Mammary epithelial cell (primary cell): ENCODE measurements at regions not wholly inside any gene's neighbourhood (a gene's known extent, or its start where the extent isn't known, plus 50 kb on each side); places are given as distances from the start of the nearest gene placed in this dataset.

Experiments
- EZH2 ChIP-seq: IDR thresholded peaks from 2 replicates; pipeline ENCODE4 v1.6.1; 2012; ENCODE audit warnings: low read length, inconsistent platforms, borderline replicate concordance
- TF ChIP-seq, protein P1 (sequence below), 2 donors: IDR thresholded peaks in 1 of 2; conservative IDR thresholded peaks in 1 of 2; 2 replicates each; pipeline ENCODE4 v1.5.1; 2011 to 2012; ENCODE audit warnings: inconsistent platforms in 2 of 2, low read length in 2 of 2, mild to moderate bottlenecking in 2 of 2, control low read depth in 1 of 2, low read depth in 1 of 2; ENCODE audit not compliant: insufficient read depth in 1 of 2; ENCODE audit errors: extremely low read depth in 1 of 2

GRCh38 chr18:45359275-45360009, 255.8 kb upstream of the SLC14A2 start:
- TF ChIP-seq, protein P1, sequence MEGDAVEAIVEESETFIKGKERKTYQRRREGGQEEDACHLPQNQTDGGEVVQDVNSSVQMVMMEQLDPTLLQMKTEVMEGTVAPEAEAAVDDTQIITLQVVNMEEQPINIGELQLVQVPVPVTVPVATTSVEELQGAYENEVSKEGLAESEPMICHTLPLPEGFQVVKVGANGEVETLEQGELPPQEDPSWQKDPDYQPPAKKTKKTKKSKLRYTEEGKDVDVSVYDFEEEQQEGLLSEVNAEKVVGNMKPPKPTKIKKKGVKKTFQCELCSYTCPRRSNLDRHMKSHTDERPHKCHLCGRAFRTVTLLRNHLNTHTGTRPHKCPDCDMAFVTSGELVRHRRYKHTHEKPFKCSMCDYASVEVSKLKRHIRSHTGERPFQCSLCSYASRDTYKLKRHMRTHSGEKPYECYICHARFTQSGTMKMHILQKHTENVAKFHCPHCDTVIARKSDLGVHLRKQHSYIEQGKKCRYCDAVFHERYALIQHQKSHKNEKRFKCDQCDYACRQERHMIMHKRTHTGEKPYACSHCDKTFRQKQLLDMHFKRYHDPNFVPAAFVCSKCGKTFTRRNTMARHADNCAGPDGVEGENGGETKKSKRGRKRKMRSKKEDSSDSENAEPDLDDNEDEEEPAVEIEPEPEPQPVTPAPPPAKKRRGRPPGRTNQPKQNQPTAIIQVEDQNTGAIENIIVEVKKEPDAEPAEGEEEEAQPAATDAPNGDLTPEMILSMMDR (conservative IDR thresholded peaks at IDR 0.05 in 1 of 2, IDR thresholded peaks at IDR 0.05 in 1 of 2; ENCODE audit: extremely low read depth in 1 of 2, insufficient read depth in 1 of 2, low read depth in 1 of 2, low read length in 2 of 2) = no peak
- TF ChIP-seq EZH2 = no peak
